Right kidney (tissue), 1 donor: ENCODE measurements at regions not wholly inside any gene's neighbourhood (a gene's known extent, or its start where the extent isn't known, plus 50 kb on each side); places are given as distances from the start of the nearest gene placed in this dataset.

ENCODE experiments used
- DNase-seq: peaks from one replicate; pipeline ENCODE4 v3.0.0-alpha.2; 2016

DNA sequence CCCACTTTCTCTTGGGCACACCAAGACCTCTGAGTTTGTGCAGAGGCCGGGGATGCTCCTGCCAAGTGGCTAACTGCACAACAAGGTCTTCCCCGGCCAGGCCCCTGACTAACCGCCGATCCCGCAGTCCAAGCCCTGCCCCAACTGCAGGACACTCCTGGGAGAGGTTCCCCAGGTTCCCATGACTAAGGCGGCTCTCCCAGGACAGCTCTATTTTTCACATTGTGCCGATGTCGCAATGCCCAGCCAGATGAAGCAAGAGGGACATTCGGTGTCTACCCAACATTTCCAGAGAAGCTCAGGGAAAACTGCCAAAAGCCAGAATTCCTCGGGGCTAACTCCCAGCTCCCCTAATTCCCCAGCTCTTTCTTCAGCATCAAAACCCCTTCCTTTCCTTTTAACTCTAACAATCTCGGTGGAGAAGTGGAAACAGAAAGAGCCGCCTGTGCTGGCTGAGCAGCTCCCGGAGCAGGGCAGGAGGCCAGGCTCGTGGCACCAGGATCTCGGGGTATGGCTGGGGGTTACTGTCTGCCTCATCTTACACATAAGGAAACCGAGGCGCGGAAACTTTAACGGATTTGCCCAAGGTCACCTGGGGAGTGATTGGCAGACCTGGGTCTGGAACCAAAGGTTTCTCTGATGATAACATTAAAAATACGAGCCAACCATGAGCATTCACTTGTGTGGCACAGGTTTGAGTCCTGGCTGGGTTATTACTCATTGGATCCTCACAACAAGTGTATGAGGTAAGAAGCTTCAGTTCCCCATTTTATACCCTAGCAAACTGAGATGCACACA is 318.2 kb downstream of the BCL11B start:
- no peak for DNase-seq

DNA sequence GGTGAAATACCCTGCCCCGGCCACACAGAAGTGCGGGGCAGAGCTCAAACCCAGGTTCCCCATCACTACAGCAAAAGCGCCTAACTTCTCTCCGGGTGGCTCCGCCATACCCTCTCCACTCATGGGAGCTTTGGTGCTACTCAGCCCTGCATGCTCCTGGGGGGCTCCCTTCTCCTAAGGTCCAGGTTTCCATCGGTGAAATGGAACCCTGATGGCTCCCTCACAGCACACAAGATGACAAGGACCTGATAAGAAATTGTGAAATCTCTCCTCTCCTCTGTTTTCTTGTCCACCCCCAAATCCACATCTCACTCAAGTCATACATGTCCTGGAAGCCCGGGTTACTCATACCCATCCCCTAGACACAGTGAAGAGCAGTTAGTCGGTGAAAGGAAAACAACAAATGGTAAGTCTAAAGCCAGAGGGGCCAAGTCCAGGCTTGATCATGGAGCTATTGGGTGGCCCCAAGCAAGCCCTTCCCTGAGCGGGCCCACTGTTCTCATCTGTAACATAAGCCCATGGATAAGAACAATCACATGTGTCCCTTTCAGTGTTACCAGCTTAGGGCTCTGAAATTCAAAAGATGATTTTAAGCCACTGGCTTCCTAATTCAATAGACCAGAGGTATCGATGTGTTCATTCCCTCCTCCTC is 317.5 kb downstream of the BCL11B start:
- no peak for DNase-seq

- no peak for DNase-seq
Measured at GRCh38 chr14:98955036-98955740, 316.8 kb downstream of the BCL11B start.

GRCh38 chr14:98955741-98956070 is 316.3 kb downstream of the BCL11B start:
- no peak for DNase-seq

- DNase-seq, result no peak
Measured at GRCh38 chr14:98956181-98956580, 315.8 kb downstream of the BCL11B start.

DNA sequence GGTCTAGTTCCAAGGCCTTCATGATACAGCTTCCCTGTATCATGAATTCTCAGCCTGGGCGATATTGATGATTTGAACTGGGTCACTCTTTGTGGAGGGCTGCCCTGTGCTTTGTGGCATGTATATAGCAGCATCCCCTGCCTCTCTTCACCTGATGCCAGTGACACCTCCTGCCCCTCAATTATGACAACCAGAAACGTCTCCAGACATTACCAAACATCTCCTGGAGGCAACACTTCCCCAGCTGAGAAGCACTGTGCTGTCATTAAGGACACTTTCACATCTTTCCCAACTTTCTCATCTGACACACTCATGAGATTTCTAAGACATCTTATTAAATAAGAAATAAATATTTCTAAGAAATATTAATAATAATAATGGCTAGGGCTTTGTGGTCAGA is 315.3 kb downstream of the BCL11B start:
- no peak for DNase-seq

- no peak for DNase-seq
Measured at GRCh38 chr14:98957211-98958047, 314.6 kb downstream of the BCL11B start.

DNA sequence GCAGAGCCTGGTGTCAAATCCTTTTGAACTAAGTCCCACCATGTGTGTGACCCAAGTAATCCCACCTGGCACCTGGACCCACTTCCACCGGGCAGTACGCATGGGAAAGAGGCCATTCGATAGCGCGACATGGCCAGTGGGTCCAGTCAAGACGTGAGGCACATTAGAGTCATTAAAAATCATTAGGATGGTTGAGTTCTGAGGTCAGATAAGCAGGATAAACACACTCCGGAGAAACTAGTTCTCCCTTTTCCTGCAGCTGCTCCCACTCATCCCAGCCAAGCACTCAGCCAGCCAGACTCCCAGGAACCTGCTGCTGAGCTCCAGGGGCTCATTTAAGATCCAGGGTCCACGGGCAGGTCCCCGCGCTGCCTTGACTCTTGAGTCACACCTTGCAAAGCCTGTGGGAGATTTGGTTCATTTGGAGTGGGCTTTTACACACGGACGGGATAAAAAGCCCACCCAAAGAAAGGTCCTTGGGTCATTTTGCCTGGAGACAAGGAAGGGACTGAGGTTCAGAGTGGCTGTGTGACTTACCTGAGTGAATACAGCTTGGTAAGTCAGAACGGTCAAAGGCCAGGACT is 313.9 kb downstream of the BCL11B start:
- no peak for DNase-seq

GRCh38 chr14:98958632-98959031 is 313.4 kb downstream of the BCL11B start:
- DNase-seq, result no peak

DNA sequence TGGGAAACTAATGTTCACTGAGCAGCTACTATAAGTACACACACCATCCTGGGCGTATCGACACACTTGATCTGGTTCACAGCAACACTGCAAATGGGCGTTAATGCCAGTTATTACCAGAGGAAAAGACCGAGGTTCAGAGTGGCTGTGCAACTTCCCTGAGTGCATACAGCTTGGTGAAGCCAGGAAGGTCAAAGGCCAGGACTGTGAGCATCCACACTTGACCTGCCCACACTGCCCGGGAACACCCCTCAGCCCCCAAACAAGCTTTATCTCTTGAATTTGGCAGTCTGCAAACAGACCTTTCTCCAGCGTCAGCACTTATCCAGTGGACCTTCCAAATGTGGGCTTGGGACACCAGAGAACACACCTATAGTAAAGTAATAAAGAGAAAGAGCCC is 312.6 kb downstream of the BCL11B start:
- no peak for DNase-seq

DNA sequence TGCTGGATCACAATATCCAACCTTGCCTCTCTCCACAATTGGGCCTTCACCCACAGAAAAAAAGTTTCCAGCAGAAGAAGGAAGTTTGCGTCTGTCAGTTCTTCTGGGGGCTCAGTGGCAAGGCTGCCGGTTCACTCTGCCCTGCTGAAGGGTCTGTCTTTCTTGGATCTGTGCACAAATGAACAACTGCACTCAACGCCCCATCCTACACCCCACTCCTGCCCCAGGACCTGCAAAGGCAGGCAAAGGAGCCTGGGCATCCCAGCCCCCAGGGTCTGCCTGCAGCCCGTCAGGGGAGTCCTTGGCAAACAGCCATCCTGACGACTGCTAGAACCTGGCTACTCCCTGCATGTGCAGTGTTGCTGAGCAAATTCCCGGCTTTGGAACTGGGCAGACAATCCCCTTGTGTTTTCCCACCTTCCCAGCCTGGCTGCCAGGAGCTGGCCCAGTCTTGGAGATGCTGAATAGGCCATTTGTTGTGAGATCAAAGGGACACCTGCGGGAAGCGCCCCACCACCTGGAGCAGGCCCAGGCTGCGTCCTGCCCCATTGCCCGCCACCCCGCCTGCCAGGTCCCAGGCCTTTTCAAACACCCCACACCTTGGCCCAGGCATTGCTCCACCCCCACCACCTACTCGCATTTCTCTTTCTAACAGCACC is 311.9 kb downstream of the BCL11B start:
- no peak for DNase-seq

DNA sequence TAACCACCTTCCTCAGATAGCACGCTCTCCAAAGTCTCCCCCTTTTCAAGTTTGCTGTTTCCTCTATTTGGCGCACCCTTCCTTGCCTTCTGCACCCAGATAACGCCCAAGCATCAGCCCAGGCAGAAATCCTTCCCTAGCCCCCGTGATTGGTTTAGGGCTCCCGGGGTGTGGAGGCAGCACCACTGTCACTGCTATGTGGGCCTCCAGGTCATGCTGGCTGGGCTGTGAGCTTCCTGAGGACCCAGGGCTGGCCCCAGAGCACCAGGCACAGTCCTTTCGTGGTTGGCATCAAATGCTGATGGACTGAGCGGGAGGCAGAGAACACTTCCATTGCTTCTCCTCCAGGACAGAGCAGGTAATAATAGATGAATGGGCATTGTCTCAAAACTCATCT is 311.4 kb downstream of the BCL11B start:
- DNase-seq, result no peak

DNA sequence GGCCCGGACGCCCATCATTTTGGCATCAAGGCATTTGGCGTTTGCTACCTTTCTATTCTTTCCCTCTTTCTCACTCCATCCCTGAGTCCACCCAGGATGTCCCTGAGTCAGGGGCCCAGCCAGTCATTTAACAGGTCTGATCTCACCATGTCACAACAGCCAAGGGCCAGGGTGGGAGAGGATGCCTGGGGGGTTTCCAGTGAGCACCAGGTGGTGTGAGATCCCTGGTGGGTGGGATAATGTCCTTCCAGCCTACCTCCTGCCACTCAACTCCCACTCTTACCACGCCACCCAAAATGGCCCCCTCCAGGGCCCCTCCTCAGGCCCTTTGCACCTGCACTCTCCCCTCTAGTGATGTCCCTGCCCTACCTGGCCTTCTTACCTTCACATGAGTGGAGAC is 310.8 kb downstream of the BCL11B start:
- DNase-seq, result no peak

- DNase-seq, result no peak
Measured at GRCh38 chr14:98962118-98962517, 309.9 kb downstream of the BCL11B start.

GRCh38 chr14:98963610-98964009 is 308.4 kb downstream of the BCL11B start:
- no peak for DNase-seq

DNA sequence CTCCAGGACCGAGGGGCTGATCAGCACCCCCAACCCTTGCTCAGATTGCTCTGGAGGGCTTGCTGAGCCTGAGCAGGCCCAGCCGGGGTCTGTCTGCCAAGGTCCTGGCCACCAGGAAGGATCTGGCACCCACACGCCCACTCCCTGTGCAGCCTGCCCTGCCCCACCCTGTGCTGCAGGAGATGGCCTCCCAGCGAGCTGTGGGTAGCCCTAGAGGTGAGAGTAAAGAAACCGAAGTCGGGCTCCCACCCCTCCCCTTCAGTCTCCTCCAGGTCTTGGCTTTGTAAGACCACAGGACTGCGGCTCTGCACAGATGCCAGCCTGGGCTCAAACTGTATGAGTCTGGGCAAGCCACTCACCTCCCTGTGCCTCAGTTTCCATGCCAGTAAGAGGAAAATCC is 307.8 kb downstream of the BCL11B start:
- no peak for DNase-seq

DNA sequence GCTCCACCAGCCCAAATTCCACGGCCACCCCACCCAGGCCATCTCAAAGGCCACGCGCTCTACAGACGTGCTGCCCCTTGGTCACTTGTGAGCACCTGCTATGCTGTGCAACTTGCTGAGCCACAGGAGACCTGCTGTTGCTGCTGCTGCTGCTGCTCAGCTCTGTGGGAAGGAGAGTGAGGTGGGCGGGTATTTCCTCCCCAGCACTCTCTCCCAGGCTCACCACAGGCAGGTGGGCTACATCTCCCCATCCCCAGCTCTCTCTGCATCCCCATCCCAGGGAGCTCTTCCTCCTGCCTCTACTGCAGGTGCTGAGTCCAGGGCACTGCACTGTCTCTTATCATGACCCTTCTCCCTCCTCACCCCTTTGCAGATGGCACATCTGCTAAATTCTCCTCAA is 306.9 kb downstream of the BCL11B start:
- no peak for DNase-seq

DNA sequence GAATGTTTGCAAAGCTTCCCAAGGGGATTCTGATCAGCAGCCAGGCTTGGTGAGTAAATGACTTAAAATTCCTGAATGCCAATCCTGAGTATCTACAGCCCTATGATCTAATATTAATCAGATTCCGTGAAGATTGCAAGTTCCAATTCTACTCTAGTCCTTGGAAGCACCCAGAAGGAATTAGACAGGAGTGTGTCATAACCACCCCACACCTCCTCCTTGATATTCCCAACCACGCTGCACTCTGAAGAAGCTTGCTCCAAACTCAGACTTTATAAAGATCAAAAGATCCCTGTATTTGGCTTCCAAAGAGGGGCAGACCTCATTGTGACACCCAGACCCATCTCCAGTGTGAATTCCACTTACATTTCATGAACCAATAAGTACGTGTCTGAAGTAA is 306.0 kb downstream of the BCL11B start:
- no peak for DNase-seq

DNA sequence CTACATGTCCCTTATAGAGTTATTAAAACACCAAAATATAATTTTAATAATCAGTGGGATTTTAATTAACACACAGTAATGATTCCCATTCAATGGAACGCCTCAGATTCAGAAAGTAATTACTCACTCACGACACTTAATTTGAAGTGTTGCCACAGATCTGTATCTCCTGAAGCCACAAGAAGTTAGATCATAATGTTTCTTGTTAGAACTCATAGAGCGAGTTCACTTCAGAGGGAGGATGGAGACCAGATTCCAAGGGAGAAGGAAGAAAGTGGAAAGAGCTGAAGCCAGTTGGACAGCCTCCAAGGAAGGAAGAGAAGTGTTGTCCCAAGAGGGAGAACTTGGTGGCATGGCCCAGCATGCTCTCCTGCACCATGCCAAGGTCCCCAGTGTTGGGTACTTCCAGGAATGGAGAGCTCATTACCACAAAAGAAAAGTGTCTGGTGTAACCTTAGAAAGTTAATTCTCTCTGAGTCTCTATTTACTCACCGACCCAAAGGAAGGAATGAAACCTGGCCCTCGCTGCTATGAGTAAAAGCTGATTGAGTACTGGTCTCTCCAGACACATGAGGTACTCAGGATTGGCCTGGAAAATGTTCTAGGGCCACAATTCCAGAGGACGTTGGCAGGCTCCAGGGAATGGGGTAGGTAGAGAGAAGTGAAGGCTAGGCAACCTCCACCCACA is 305.4 kb downstream of the BCL11B start:
- no peak for DNase-seq

DNA sequence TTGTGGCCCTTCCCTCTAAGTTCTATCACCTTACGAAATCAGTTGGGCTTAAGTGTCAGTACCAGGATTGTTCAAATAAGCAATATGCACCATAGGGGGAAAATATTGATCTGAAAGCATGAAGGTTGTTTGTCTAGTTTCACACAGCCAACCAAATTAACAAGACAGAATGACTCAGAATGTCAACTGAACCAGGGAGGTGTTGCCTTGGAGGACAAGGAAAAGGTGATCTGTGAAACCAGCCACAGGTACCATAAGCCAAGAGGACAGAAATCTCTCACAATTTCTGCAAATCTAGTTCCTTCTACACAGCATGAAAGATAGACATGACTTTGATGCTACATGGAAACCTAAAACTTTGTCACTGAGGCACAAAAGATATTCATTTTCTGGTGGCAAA is 297.9 kb downstream of the BCL11B start:
- DNase-seq, result no peak

DNA sequence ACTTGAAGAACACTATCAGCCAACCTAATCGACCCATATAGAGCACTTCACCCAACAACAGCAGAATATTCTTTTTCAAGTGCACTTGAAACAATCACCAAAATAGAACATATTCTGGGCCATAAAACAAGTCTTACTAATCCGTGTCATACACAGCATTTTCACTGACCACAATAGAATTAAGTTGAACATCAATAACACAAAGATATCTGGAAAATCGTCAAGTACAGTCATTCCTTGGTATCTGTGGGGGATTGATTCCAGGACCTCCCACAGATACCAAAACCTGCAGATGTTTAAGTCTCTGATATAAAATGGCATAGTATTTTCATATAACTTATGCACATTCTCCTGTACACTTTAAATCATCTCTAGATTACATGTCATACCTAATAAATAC is 295.7 kb downstream of the BCL11B start:
- no peak for DNase-seq
